ENCODE measurements at regions not wholly inside any gene's neighbourhood (a gene's known extent, or its start where the extent isn't known, plus 50 kb on each side); places are given as distances from the start of the nearest gene placed in this dataset.
"Not testable (repeated sequence)": the region's sequence is repeated elsewhere in the genome, so short reads cannot be mapped to it uniquely, and the experiment has no call there.

GRCh38 chr12:42910656-42911055 is 321.1 kb upstream of the PRICKLE1 start:
- no peaks in the 10 kb centered on the region; the same call in 1 of the 2 replicates for H3K9me3 ChIP-seq (ENCODE audit: control insufficient read depth, insufficient read depth, low read length)
- no peaks in the 10 kb centered on the region for H3K36me3 ChIP-seq (ENCODE audit: insufficient read depth, low read length)
- H3K4me1 ChIP-seq (ENCODE audit: insufficient read depth, low read length), result no peaks in the 10 kb centered on the region

GRCh38 chr12:42908712-42909111 is 319.2 kb upstream of the PRICKLE1 start:
- no peaks in the 10 kb centered on the region for H3K36me3 ChIP-seq (ENCODE audit: insufficient read depth, low read length)
- H3K4me1 ChIP-seq (ENCODE audit: insufficient read depth, low read length), result no peaks in the 10 kb centered on the region
- H3K9me3 ChIP-seq (ENCODE audit: control insufficient read depth, insufficient read depth, low read length), result no peaks in the 10 kb centered on the region; the same call in 1 of the 2 replicates
- H3K9ac ChIP-seq (ENCODE audit: low read depth, low read length), result no peak overlapping the region

More at GRCh38 chr12:42910656-42911055, 321.1 kb upstream of the PRICKLE1 start:
- no peak overlapping the region for H3K9ac ChIP-seq (ENCODE audit: low read depth, low read length)

- H3K9me3 ChIP-seq (ENCODE audit: control insufficient read depth, insufficient read depth, low read length); H3K4me1 ChIP-seq (ENCODE audit: insufficient read depth, low read length); H3K9ac ChIP-seq (ENCODE audit: low read depth, low read length); H3K36me3 ChIP-seq (ENCODE audit: insufficient read depth, low read length): not testable (repeated sequence)
Measured at GRCh38 chr12:42906801-42907200, 317.3 kb upstream of the PRICKLE1 start.

GRCh38 chr12:42905419-42905705 is 315.8 kb upstream of the PRICKLE1 start:
- Histone ChIP-seq H3K9me3 (ENCODE audit: control insufficient read depth, insufficient read depth, low read length) (no peaks in the 10 kb centered on the region), H3K4me1 (ENCODE audit: insufficient read depth, low read length) (no peaks in the 10 kb centered on the region), H3K36me3 (ENCODE audit: insufficient read depth, low read length) (no peaks in the 10 kb centered on the region), H3K9ac (ENCODE audit: low read depth, low read length) (no peak overlapping the region)

- Histone ChIP-seq H3K36me3 (ENCODE audit: insufficient read depth, low read length) (no peaks in the 10 kb centered on the region), H3K9me3 (ENCODE audit: control insufficient read depth, insufficient read depth, low read length) (no peaks in the 10 kb centered on the region), H3K4me1 (ENCODE audit: insufficient read depth, low read length) (no peaks in the 10 kb centered on the region), H3K9ac (ENCODE audit: low read depth, low read length) (no peak overlapping the region)
Measured at GRCh38 chr12:42904683-42905418, 315.3 kb upstream of the PRICKLE1 start.

- no peaks in the 10 kb centered on the region for H3K9me3 ChIP-seq (ENCODE audit: control insufficient read depth, insufficient read depth, low read length)
- no peak overlapping the region for H3K9ac ChIP-seq (ENCODE audit: low read depth, low read length)
- no peaks in the 10 kb centered on the region for H3K36me3 ChIP-seq (ENCODE audit: insufficient read depth, low read length)
- no peaks in the 10 kb centered on the region for H3K4me1 ChIP-seq (ENCODE audit: insufficient read depth, low read length)
Measured at GRCh38 chr12:42903736-42904135, 314.2 kb upstream of the PRICKLE1 start.

GRCh38 chr12:42902001-42902400 is 312.5 kb upstream of the PRICKLE1 start:
- Histone ChIP-seq H3K36me3 (ENCODE audit: insufficient read depth, low read length) (no peaks in the 10 kb centered on the region), H3K4me1 (ENCODE audit: insufficient read depth, low read length) (no peaks in the 10 kb centered on the region), H3K9ac (ENCODE audit: low read depth, low read length) (no peak overlapping the region), H3K9me3 (ENCODE audit: control insufficient read depth, insufficient read depth, low read length) (no peaks in the 10 kb centered on the region)

- Histone ChIP-seq H3K4me1 (ENCODE audit: insufficient read depth, low read length) (peaks cover 4% of the 10 kb centered on the region; the same call in 1 of the 2 replicates), H3K9me3 (ENCODE audit: control insufficient read depth, insufficient read depth, low read length) (no peaks in the 10 kb centered on the region), H3K36me3 (ENCODE audit: insufficient read depth, low read length) (no peaks in the 10 kb centered on the region), H3K9ac (ENCODE audit: low read depth, low read length) (no peak overlapping the region)
Measured at GRCh38 chr12:42893803-42894202, 304.3 kb upstream of the PRICKLE1 start.

GRCh38 chr12:42892702-42893551 is 303.4 kb upstream of the PRICKLE1 start:
- Histone ChIP-seq H3K9ac (ENCODE audit: low read depth, low read length) (no peak overlapping the region), H3K9me3 (ENCODE audit: control insufficient read depth, insufficient read depth, low read length) (no peaks in the 10 kb centered on the region), H3K36me3 (ENCODE audit: insufficient read depth, low read length) (no peaks in the 10 kb centered on the region), H3K4me1 (ENCODE audit: insufficient read depth, low read length) (peaks cover 4% of the 10 kb centered on the region; the same call in 1 of the 2 replicates)

- Histone ChIP-seq H3K9ac (ENCODE audit: low read depth, low read length) (no peak overlapping the region), H3K9me3 (ENCODE audit: control insufficient read depth, insufficient read depth, low read length) (no peaks in the 10 kb centered on the region), H3K4me1 (ENCODE audit: insufficient read depth, low read length) (no peaks in the 10 kb centered on the region), H3K36me3 (ENCODE audit: insufficient read depth, low read length) (no peaks in the 10 kb centered on the region)
Measured at GRCh38 chr12:42887657-42888056, 298.1 kb upstream of the PRICKLE1 start.

GRCh38 chr12:42886160-42886559 is 296.6 kb upstream of the PRICKLE1 start:
- H3K9me3 ChIP-seq (ENCODE audit: control insufficient read depth, insufficient read depth, low read length), result no peaks in the 10 kb centered on the region

GRCh38 chr12:42885677-42886076 is 296.1 kb upstream of the PRICKLE1 start:
- Histone ChIP-seq H3K9me3 (ENCODE audit: control insufficient read depth, insufficient read depth, low read length) (no peaks in the 10 kb centered on the region), H3K9ac (ENCODE audit: low read depth, low read length) (no peak overlapping the region), H3K36me3 (ENCODE audit: insufficient read depth, low read length) (no peaks in the 10 kb centered on the region), H3K4me1 (ENCODE audit: insufficient read depth, low read length) (no peaks in the 10 kb centered on the region)

More at GRCh38 chr12:42886160-42886559, 296.6 kb upstream of the PRICKLE1 start:
- no peaks in the 10 kb centered on the region for H3K4me1 ChIP-seq (ENCODE audit: insufficient read depth, low read length)
- H3K36me3 ChIP-seq (ENCODE audit: insufficient read depth, low read length), result no peaks in the 10 kb centered on the region
- H3K9ac ChIP-seq (ENCODE audit: low read depth, low read length), result no peak overlapping the region

GRCh38 chr12:42884116-42884515 is 294.6 kb upstream of the PRICKLE1 start:
- Histone ChIP-seq H3K4me1 (ENCODE audit: insufficient read depth, low read length) (no peaks in the 10 kb centered on the region), H3K36me3 (ENCODE audit: insufficient read depth, low read length) (no peaks in the 10 kb centered on the region), H3K9ac (ENCODE audit: low read depth, low read length) (no peak overlapping the region), H3K9me3 (ENCODE audit: control insufficient read depth, insufficient read depth, low read length) (no peaks in the 10 kb centered on the region)

- no peaks in the 10 kb centered on the region for H3K4me1 ChIP-seq (ENCODE audit: insufficient read depth, low read length)
- H3K9me3 ChIP-seq (ENCODE audit: control insufficient read depth, insufficient read depth, low read length), result no peaks in the 10 kb centered on the region
- H3K36me3 ChIP-seq (ENCODE audit: insufficient read depth, low read length), result no peaks in the 10 kb centered on the region
- no peak overlapping the region for H3K9ac ChIP-seq (ENCODE audit: low read depth, low read length)
Measured at GRCh38 chr12:42873401-42873800, 283.9 kb upstream of the PRICKLE1 start.

GRCh38 chr12:42871816-42872215 is 282.3 kb upstream of the PRICKLE1 start:
- no peaks in the 10 kb centered on the region for H3K9me3 ChIP-seq (ENCODE audit: control insufficient read depth, insufficient read depth, low read length)
- H3K4me1 ChIP-seq (ENCODE audit: insufficient read depth, low read length), result no peaks in the 10 kb centered on the region

More at GRCh38 chr12:42871816-42872215, 282.3 kb upstream of the PRICKLE1 start:
- Histone ChIP-seq H3K9ac (ENCODE audit: low read depth, low read length) (no peak overlapping the region), H3K36me3 (ENCODE audit: insufficient read depth, low read length) (no peaks in the 10 kb centered on the region)
